ENCODE measurements at regions not wholly inside any gene's neighbourhood (a gene's known extent, or its start where the extent isn't known, plus 50 kb on each side); places are given as distances from the start of the nearest gene placed in this dataset.

DNA sequence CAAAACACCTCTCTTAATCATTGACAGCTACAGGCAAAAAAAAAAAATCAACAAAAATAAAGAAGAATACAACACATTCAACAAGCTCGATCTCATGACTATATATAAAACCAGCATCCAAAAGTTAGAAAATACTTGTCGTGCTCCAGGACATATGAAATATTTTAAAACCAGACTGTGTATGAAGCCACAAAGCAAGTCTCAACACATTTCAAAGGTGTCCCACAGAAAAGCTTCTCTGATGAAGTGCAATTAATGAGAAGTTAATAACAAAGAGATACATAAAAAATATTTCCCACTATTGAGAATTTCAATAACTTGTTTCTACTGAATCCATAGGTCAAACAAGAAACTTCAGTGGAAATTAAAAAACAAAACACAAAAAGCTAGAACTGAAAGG lies 178.7 kb downstream of the PLK2 start:
- no peaks in the 10 kb centered on the region for H3K36me3 ChIP-seq (ENCODE audit: control insufficient read depth, insufficient read depth, low read length)
- no peak for DNase-seq (ENCODE audit: low read depth)
- ChIA-PET CTCF (interaction anchor here (0.5 to 1.1 kb wide), 3 partner anchors 97 to 1378 kb away, joined by 3 read pairs; no protein-coding TSS in a partner anchor), POLR2A (no interaction called here)
- no peak overlapping the region for H3K4me3 ChIP-seq (ENCODE audit: low read depth, low read length)
- no peaks in the 10 kb centered on the region for H3K27me3 ChIP-seq (ENCODE audit: control insufficient read depth, insufficient read depth, low read length)
- TF ChIP-seq, protein P1, sequence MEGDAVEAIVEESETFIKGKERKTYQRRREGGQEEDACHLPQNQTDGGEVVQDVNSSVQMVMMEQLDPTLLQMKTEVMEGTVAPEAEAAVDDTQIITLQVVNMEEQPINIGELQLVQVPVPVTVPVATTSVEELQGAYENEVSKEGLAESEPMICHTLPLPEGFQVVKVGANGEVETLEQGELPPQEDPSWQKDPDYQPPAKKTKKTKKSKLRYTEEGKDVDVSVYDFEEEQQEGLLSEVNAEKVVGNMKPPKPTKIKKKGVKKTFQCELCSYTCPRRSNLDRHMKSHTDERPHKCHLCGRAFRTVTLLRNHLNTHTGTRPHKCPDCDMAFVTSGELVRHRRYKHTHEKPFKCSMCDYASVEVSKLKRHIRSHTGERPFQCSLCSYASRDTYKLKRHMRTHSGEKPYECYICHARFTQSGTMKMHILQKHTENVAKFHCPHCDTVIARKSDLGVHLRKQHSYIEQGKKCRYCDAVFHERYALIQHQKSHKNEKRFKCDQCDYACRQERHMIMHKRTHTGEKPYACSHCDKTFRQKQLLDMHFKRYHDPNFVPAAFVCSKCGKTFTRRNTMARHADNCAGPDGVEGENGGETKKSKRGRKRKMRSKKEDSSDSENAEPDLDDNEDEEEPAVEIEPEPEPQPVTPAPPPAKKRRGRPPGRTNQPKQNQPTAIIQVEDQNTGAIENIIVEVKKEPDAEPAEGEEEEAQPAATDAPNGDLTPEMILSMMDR (IDR thresholded peaks at IDR 0.05; ENCODE audit: insufficient read depth, low read depth, low read length) = no peak

DNA sequence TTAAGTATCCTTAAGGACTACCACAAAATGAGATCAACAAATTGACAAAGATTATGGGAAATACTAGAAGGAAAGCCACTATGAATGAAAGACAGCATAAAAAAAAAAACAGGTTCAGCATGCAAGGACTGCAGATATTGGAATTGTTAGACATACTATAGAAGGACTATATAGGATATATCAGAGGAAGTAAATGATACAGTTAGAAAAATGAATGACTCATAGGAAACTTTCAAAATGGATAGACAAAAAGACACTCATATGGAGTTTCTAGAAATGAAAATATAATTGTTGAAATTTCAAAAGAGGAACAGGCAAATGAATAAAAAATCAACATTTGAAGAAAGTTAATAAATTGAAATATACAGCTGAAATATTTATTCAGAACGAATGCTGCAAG lies 180.6 kb downstream of the PLK2 start:
- TF ChIP-seq, protein P1 (IDR thresholded peaks at IDR 0.05; ENCODE audit: insufficient read depth, low read depth, low read length) = no peak
- no peaks in the 10 kb centered on the region for H3K27me3 ChIP-seq (ENCODE audit: control insufficient read depth, insufficient read depth, low read length)
- H3K4me3 ChIP-seq (ENCODE audit: low read depth, low read length) = no peak overlapping the region
- ChIA-PET CTCF (no interaction called here), POLR2A (no interaction called here)
- no peak for DNase-seq (ENCODE audit: low read depth)
- no peaks in the 10 kb centered on the region for H3K36me3 ChIP-seq (ENCODE audit: control insufficient read depth, insufficient read depth, low read length)

DNA sequence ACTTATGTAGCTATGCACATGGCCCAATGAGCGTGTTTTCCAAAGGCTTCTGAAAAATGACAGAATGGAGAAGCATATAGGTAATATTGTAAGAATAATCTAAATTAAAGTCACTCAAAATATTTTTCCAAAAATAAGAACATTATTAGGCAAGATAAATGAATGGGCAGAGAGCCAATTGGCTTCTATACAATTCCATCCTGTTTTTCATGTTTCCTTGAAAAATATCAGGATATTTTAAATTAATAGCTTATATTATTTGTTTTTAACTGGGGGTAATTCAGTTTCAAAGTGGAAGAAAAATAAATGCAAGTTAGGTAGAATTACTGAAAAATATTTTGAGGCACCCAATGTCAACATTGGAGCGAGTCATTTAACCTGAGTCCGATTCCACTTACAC lies 183.5 kb downstream of the PLK2 start:
- no peak for DNase-seq (ENCODE audit: low read depth)
- Histone ChIP-seq H3K36me3 (ENCODE audit: control insufficient read depth, insufficient read depth, low read length) (no peaks in the 10 kb centered on the region), H3K27me3 (ENCODE audit: control insufficient read depth, insufficient read depth, low read length) (no peaks in the 10 kb centered on the region), H3K4me3 (ENCODE audit: low read depth, low read length) (no peak overlapping the region)
- ChIA-PET CTCF (no interaction called here), POLR2A (no interaction called here)
- TF ChIP-seq, protein P1 (IDR thresholded peaks at IDR 0.05; ENCODE audit: insufficient read depth, low read depth, low read length) = no peak

DNA sequence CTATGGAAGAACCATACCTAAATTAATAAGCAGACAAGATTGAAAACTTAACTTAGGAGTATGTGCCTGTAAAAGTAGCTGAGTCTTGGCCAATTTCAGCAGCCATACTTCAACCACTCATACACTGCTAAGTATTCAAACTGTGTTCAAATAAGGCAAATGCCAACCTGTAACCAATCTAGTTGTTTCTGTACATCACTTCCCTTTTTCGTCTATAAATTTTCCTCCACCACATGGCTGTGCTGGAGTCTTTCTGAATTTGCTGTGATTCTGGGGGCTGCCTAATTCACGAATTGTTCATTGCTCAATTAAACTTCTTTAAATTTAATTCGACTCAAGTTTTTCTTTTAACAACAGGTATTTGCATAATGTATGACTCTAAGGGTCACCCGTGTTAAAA lies 184.4 kb downstream of the PLK2 start:
- Histone ChIP-seq H3K27me3 (ENCODE audit: control insufficient read depth, insufficient read depth, low read length) (no peaks in the 10 kb centered on the region), H3K4me3 (ENCODE audit: low read depth, low read length) (no peak overlapping the region), H3K36me3 (ENCODE audit: control insufficient read depth, insufficient read depth, low read length) (no peaks in the 10 kb centered on the region)
- ChIA-PET POLR2A (no interaction called here), CTCF (no interaction called here)
- TF ChIP-seq, protein P1 (IDR thresholded peaks at IDR 0.05; ENCODE audit: insufficient read depth, low read depth, low read length) = no peak
- DNase-seq (ENCODE audit: low read depth) = no peak

DNA sequence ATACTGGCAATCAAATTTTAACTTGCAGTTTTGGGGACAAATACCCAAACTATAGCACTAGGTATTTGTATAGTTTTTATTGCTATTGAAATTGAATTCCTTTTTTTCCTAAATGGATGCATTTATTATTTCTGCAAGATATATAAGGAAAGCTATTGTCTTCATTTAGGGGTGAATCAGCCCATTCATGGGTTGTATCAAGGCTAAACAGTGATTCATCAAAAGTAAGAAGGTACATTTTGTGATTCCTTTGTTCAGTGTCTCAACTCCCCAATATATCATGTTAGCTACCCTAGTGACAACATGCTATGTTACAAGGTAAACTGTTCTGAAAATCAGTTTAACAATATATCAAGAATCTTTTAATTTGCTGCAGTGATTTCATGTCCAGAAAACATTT lies 185.7 kb downstream of the PLK2 start:
- TF ChIP-seq, protein P1 (IDR thresholded peaks at IDR 0.05; ENCODE audit: insufficient read depth, low read depth, low read length) = no peak
- DNase-seq (ENCODE audit: low read depth) = no peak
- ChIA-PET CTCF (interaction anchor here (0.5 to 1.6 kb wide), 3 partner anchors 9 to 1357 kb away, joined by 3 to 5 read pairs (median 4); no protein-coding TSS in a partner anchor), POLR2A (no interaction called here)
- Histone ChIP-seq H3K4me3 (ENCODE audit: low read depth, low read length) (no peak overlapping the region), H3K36me3 (ENCODE audit: control insufficient read depth, insufficient read depth, low read length) (no peaks in the 10 kb centered on the region), H3K27me3 (ENCODE audit: control insufficient read depth, insufficient read depth, low read length) (no peaks in the 10 kb centered on the region)

All from BJ (cell line).